GM23248 (cell line): ENCODE measurements at regions not wholly inside any gene's neighbourhood (a gene's known extent, or its start where the extent isn't known, plus 50 kb on each side); places are given as distances from the start of the nearest gene placed in this dataset.

Experiments used
- DNase-seq: peaks from one replicate; pipeline ENCODE4 v3.0.0-alpha.2; 2015
- H2AFZ ChIP-seq: fragments of 200-600 bp; sonication (generic); 2 replicates; pipeline ENCODE4 v1.6.1; 2016; ENCODE audit warnings: antibody characterized with exemption
- H3F3A ChIP-seq: fragments of 200-600 bp; sonication (generic); 2 replicates; pipeline ENCODE4 v1.6.1; 2016; ENCODE audit warnings: mild to moderate bottlenecking, antibody characterized with exemption, mixed run types; ENCODE audit not compliant: insufficient read depth
- H3K27ac ChIP-seq: fragments of 200-600 bp; sonication (generic); 2 replicates; pipeline ENCODE4 v1.5.1; 2016; ENCODE audit warnings: mild to moderate bottlenecking
- H3K27me3 ChIP-seq: fragments of 200-600 bp; sonication (generic); replicated peaks from 2 replicates; pipeline ENCODE4 v1.6.1; 2016; ENCODE audit warnings: mild to moderate bottlenecking; ENCODE audit not compliant: insufficient read depth
- H3K36me3 ChIP-seq: fragments of 200-600 bp; sonication (generic); 2 replicates; pipeline ENCODE4 v1.6.1; 2016; ENCODE audit warnings: low read depth, mild to moderate bottlenecking
- H3K4me1 ChIP-seq: fragments of 200-600 bp; sonication (generic); 2 replicates; pipeline ENCODE4 v1.6.1; 2016; ENCODE audit warnings: mild to moderate bottlenecking; ENCODE audit not compliant: insufficient read depth
- H3K4me2 ChIP-seq: fragments of 200-600 bp; sonication (generic); one replicate; pipeline ENCODE4 v1.6.1; 2016; ENCODE audit warnings: mild to moderate bottlenecking; ENCODE audit not compliant: unreplicated experiment
- H3K4me3 ChIP-seq: fragments of 200-600 bp; sonication (generic); 2 replicates; pipeline ENCODE4 v1.5.1; 2016; ENCODE audit warnings: mild to moderate bottlenecking
- H3K79me2 ChIP-seq: fragments of 200-600 bp; sonication (generic); 2 replicates; pipeline ENCODE4 v1.6.1; 2016; ENCODE audit warnings: mild to moderate bottlenecking; ENCODE audit not compliant: insufficient read depth
- H3K9ac ChIP-seq: fragments of 200-600 bp; sonication (generic); 2 replicates; pipeline ENCODE4 v1.6.1; 2016; ENCODE audit warnings: mild to moderate bottlenecking
- H3K9me2 ChIP-seq: fragments of 200-600 bp; sonication (generic); 2 replicates; pipeline ENCODE4 v1.6.1; 2016; ENCODE audit warnings: mixed run types, mild to moderate bottlenecking, moderate library complexity; ENCODE audit not compliant: insufficient read depth
- H3K9me3 ChIP-seq: fragments of 200-600 bp; sonication (generic); one replicate; pipeline ENCODE4 v1.6.1; 2017; ENCODE audit warnings: low read depth
- H4K20me1 ChIP-seq: fragments of 200-600 bp; sonication (generic); 2 replicates; pipeline ENCODE4 v1.6.0; 2016; ENCODE audit not compliant: insufficient read depth
- EZH2 ChIP-seq: fragments of 200-600 bp; sonication (generic); IDR thresholded peaks from 2 replicates; pipeline ENCODE4 v1.6.1; 2018; ENCODE audit warnings: antibody characterized with exemption, mild to moderate bottlenecking; ENCODE audit not compliant: insufficient read depth, poor library complexity, severe bottlenecking
- EZH2phosphoT487 ChIP-seq: fragments of 200-600 bp; sonication (generic); IDR thresholded peaks from 2 replicates; pipeline ENCODE4 v1.6.1; 2018; ENCODE audit warnings: antibody characterized with exemption, moderate library complexity, mild to moderate bottlenecking, low read depth; ENCODE audit not compliant: insufficient read depth
- WGBS, 2 experiments: methylation state at CpG; one replicate each; pipeline ENCODE4 v1.1.6; 2015 to 2017; ENCODE audit warnings: low lambda C conversion rate in 2 of 2, low coverage in 1 of 2; ENCODE audit errors: missing lambda C conversion rate in 2 of 2; 5-methylcytosine and 5-hydroxymethylcytosine counted together
- in situ Hi-C: fragments of 300-500 bp; cut with MboI; formaldehyde crosslinking; loops from 2 replicates; pipeline ENCODE4 v1.15.0; 2020

GRCh38 chr20:51189814-51190782 is 167.2 kb upstream of the KCNG1 start:
- Histone ChIP-seq H3K4me3 (no peak overlapping the region), H3K27ac (no peak overlapping the region), H3K9me2 (no peaks in the 10 kb centered on the region), H3K27me3 (no peaks in the 10 kb centered on the region), H2AFZ (no peak overlapping the region), H4K20me1 (no peaks in the 10 kb centered on the region), H3K4me1 (peaks cover 14% of the 10 kb centered on the region; the same call in 1 of the 2 replicates), H3K9me3 (no peaks in the 10 kb centered on the region), H3K79me2 (no peaks in the 10 kb centered on the region), H3K4me2 (no peak overlapping the region), H3K9ac (no peak overlapping the region), H3F3A (no peaks in the 10 kb centered on the region), H3K36me3 (no peaks in the 10 kb centered on the region)
- TF ChIP-seq EZH2phosphoT487 (no peak), EZH2 (no peak)
- in situ Hi-C loops, result no loop called here
- 82% methylated on average over 12 of the region's 12 CpGs for WGBS, 2 experiments
- DNase-seq, result no peak

- no peaks in the 10 kb centered on the region for H3K79me2 ChIP-seq
- WGBS, 2 experiments, result 64 to 74% methylated on average over 9 to 10 of the region's 10 CpGs
- no peak overlapping the region for H3K4me3 ChIP-seq
- H3K9me3 ChIP-seq, result no peaks in the 10 kb centered on the region
- no peaks in the 10 kb centered on the region for H3F3A ChIP-seq
- H4K20me1 ChIP-seq, result no peaks in the 10 kb centered on the region
- no peak overlapping the region for H3K27ac ChIP-seq
- H3K4me1 ChIP-seq, result peaks cover 11% of the 10 kb centered on the region; the same call in 1 of the 2 replicates
- in situ Hi-C loops, result no loop called here
- H2AFZ ChIP-seq, result no peak overlapping the region
- no peaks in the 10 kb centered on the region for H3K27me3 ChIP-seq
- H3K9ac ChIP-seq, result no peak overlapping the region
- DNase-seq, result no peak
- H3K36me3 ChIP-seq, result no peaks in the 10 kb centered on the region
- no peak overlapping the region for H3K4me2 ChIP-seq
- H3K9me2 ChIP-seq, result no peaks in the 10 kb centered on the region
- no peak for TF ChIP-seq EZH2
- no peak for TF ChIP-seq EZH2phosphoT487
Measured at GRCh38 chr20:51188941-51189340, 166.0 kb upstream of the KCNG1 start.

- Histone ChIP-seq H3K36me3 (no peaks in the 10 kb centered on the region), H3F3A (no peaks in the 10 kb centered on the region), H3K9me2 (no peaks in the 10 kb centered on the region), H3K4me1 (no peaks in the 10 kb centered on the region), H3K9me3 (no peaks in the 10 kb centered on the region), H3K4me2 (no peak overlapping the region), H4K20me1 (no peaks in the 10 kb centered on the region), H3K79me2 (no peaks in the 10 kb centered on the region), H3K27me3 (0 out of 2 replicates have a peak, but pooled peaks cover 4% of the 10 kb centered on the region), H2AFZ (no peak overlapping the region), H3K27ac (no peak overlapping the region), H3K9ac (no peak overlapping the region), H3K4me3 (no peak overlapping the region)
- in situ Hi-C loops, result no loop called here
- no peak for DNase-seq
- 40 to 44% methylated on average over 9 of the region's 9 CpGs for WGBS, 2 experiments
- TF ChIP-seq EZH2phosphoT487, result no peak
- no peak for TF ChIP-seq EZH2
Measured at GRCh38 chr20:51187261-51187660, 164.4 kb upstream of the KCNG1 start.

GRCh38 chr20:51185861-51186260 is 163.0 kb upstream of the KCNG1 start:
- Histone ChIP-seq H3K79me2 (no peaks in the 10 kb centered on the region), H3K4me1 (no peaks in the 10 kb centered on the region), H3K9me3 (no peaks in the 10 kb centered on the region), H3K27me3 (peaks cover 8% of the 10 kb centered on the region; the same call in 1 of the 2 replicates), H3K9ac (no peak overlapping the region), H4K20me1 (no peaks in the 10 kb centered on the region), H3K9me2 (no peaks in the 10 kb centered on the region), H3K36me3 (no peaks in the 10 kb centered on the region), H3K4me3 (no peak overlapping the region), H3K27ac (no peak overlapping the region), H3K4me2 (no peak overlapping the region), H3F3A (no peaks in the 10 kb centered on the region), H2AFZ (no peak overlapping the region)
- WGBS, 2 experiments, result 71 to 72% methylated on average over 4 of the region's 4 CpGs
- TF ChIP-seq EZH2 (no peak), EZH2phosphoT487 (no peak)
- DNase-seq, result no peak
- in situ Hi-C loops, result no loop called here
